Stimulated activated naive CD4-positive, alpha-beta T cell (primary cell): ENCODE measurements at regions not wholly inside any gene's neighbourhood (a gene's known extent, or its start where the extent isn't known, plus 50 kb on each side); places are given as distances from the start of the nearest gene placed in this dataset.

ENCODE experiments used
- DNase-seq, 6 experiments: peaks; one replicate each; lab custom pipeline; 2025; lab: John Stamatoyannopoulos, UW

DNA sequence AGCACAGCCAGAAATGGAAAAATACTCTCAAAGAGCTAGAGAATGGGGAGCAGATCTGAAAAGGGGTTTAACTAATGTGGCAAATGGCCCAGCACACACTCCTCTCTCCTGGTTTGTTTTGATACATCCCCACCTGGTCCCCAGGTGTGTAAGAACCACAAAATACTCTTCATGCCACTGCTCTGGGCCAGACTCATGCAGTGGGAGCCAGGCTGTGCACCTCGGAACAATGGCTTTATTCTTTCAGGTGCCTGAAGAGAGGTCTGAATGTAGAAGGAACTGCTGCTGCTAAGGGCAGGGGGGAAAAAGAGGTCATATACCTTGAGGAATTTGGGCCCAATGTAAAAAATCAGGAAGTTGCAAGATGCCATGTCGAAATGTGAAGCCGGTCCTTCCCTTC is 123.9 kb upstream of the ADAMTSL1 start:
- no peak for DNase-seq

DNA sequence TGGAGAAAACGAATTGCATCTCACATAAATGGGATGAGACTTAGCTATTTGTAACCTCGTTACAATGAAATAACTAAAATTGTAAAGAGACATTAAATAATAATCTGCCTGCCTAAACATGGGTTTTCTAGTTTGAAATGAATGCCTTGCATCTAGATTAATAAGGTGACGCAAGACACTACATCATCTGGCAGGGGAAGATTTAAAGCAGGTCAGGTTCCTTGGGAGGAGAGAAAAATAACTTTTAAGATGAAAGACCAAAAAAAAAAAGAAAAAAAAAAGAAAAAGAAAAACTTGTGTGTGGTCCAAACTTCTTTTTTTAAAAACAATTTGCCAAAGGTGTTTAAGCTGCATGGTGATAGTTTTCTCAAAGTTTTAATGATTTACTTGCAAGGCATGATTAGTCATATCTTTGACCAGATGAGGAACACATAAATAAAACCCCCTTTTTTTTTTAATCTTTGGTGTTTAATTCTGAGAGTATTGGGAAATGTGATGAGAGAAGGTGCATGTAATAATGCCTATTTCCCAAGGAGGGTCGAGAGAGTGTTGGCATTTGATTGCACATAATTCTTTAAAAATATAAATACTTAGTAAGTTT is 122.9 kb upstream of the ADAMTSL1 start:
- no peak for DNase-seq

DNA sequence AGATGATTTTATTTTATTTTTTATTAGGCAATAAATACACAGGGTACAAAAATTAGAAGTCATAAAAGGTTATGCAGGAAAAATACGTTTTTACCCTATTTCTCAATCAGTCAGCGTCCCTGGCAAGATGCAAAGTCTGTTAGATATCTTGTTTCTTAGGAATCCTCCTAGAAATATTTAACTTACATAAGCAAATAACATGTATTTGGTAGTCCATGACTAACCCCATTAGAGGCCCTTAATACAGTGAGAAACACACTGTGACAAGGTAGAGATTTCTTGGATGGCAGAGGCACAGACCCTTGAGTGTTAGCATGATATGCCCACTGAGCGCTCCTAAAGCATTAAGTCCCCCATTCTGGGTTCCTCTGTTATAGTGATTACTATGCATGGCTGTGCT is 121.2 kb upstream of the ADAMTSL1 start:
- no peak for DNase-seq

DNA sequence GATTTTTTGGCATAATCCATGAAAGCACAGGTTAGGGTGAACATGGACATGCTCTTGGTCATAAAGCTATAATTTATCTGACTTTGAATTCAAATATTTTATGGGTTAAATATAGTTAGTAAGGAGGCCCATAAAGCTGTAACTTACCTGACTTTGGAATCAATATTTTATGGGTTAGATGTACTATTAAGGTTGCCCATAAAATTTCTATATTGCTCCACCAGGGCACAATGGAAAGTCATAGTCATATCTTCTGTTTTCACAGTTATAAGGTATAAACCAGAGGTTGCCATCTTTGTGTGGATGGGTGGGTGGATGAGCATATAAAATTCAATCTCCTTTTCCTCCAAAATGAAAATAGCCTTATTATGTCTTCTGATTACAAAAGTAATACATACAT is 120.5 kb upstream of the ADAMTSL1 start:
- DNase-seq, result no peak

DNA sequence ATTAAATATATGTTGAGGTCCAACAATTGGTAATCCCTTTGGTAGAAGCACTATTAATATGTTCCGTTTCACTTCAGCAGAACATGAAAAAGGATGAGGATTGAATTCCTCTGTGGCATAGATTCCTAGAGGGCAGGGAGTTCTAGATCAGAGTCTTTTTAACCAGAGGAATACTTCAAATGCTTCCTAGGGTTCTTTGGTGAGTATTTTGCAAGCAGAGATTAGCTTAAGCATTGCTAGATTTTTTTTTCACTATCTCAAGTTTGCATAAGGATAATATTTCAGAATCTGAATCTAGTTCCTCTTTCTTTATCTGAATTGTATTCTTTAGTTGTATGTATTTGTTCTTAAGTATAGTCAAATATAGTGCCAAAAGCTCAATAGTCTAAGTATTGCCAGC is 116.6 kb upstream of the ADAMTSL1 start:
- DNase-seq, result no peak

DNA sequence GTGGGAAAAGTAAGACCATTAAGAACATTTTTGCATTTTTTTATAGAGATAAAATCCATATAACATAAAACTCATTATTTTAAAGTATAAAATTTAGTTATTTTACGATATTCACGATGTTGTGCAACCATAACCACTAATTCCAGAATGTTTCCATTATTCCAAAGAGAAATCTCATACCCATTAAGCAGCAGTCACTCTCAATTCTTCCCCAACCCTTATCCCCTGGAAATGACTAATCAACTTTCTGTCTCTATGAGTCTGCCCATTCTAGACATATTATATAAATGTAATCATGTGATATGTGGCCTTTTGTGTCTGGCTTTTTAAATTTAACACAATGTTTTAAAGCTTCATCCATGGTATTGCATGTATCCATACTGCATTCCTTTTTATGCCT is 115.6 kb upstream of the ADAMTSL1 start:
- DNase-seq, result no peak

DNA sequence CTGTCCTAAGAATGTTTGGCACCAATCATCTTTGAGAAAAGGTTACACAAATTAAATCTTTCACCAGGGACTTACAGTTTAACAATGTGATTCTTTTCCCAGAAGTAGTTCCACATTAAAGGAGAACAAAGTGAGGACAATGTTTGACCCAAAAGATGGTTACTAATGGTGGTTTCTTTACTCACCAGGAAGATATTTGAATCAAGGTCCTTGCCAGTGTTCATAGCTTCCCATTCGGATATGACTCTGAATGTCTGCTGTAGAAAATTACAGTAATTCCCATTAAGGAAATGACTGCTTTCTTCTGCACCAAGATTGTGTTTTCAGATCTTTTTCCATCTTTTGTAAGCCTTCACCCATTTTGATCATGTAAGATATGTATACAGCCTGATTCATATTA is 114.6 kb upstream of the ADAMTSL1 start:
- no peak for DNase-seq

DNA sequence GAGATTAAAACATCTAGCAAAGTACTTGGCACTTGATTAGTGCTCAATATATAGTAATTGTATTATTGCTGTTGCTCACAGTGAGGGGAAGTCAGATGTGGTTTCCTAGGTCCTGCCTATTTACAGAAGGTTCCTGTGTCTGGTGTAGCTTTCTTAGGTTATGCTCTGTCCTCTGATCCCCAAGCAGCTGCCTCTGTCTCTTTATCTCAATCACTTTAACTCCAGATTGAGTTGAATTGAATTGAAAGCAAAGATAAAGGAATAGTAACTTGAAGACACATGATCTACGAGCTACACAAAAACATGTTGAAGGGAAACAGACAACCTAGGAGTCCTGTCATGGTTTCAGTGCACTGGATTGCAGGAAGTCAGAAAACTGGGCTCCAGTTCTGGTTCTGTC is 113.9 kb upstream of the ADAMTSL1 start:
- no peak for DNase-seq

DNA sequence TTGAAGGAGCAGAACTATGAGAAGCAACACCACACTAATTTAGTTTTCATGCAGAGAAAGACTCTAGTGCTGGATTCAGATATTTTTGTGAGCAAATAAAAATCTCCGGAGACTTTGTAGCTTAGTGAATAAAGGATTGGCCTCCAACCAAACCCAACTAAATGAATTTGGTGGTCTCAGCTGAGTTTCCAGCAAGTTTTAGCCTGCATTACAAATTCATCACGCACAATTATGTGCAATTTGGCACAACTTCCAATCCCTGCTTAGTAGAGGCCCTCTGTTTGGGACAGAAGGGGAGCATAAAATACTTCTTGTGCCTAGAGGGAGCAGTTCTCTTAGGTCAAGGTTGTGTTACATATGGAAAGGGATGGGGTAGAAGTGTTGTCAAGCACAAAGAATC is 112.3 kb upstream of the ADAMTSL1 start:
- no peak for DNase-seq

DNA sequence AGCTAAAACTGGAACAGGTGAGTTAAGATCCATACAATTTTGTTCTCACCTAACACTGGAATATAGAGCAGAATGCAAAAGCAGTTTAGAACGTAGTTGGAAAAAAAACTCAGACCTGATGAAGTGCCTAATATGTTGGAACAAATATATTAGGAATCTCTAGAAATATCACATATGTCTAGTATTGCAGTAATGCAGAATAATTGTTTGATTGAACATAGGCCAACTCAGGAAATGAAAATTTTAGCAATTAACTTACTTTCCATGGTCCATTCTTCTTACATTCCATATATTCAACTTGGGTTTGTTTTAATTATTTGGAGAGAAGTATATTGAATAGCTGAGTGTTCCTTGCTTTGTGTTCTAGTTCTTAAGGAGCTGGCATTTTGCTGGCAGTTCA is 111.8 kb upstream of the ADAMTSL1 start:
- DNase-seq, result no peak

DNA sequence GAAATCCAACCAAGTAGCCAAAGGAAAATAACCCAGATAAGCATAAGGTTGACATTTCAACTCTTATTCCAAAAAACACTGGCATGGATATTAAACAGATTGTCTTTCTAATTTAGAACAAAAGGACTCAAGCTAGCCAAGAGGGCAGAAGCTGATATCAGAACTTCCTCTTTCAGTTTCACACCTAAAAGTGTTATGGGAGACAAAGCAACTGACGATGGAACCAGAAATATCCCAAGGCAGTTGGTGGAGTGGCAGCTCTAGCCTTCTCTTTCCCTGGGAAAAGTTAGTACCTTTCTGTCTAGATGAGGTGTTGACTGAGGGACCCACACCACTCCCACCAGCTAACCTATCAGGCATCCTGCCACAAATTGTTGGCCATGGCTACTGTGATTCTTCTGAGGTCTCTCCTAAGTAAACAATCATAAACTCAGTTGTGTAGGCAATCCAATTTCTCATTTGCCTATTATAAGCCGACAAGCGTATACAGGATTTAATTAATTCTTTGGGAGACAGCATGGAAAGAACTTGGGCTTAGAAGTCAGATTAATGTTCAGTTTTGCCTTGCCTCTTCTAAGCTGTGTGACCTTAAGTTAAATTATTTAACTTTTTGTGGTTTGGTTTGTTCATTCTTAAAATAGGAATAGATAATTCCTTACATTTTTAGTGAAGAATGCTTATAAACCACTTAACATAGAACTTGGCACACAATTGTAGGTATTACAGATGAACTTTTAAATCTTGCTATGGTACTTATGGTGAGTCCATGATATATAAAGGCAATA is 110.9 kb upstream of the ADAMTSL1 start:
- no peak for DNase-seq

DNA sequence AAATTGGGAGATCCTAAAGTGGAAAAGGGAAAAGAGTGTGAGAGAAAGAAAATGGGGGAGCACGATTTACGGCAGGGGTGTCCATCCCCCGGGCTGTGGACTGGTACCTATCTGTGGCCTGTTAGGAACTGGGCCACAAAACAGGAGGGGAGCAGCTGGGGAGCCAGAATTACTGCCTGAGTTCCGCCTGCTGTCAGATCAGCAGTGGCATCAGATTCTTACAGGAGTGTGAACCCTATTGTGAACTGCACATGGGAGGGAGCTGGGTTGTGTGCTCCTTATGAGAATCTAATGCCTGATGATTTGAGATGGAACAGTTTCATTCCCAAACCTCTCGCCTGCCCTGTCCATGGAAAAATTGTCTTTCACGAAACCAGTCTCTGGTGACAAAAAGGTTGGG is 108.3 kb upstream of the ADAMTSL1 start:
- no peak for DNase-seq

DNA sequence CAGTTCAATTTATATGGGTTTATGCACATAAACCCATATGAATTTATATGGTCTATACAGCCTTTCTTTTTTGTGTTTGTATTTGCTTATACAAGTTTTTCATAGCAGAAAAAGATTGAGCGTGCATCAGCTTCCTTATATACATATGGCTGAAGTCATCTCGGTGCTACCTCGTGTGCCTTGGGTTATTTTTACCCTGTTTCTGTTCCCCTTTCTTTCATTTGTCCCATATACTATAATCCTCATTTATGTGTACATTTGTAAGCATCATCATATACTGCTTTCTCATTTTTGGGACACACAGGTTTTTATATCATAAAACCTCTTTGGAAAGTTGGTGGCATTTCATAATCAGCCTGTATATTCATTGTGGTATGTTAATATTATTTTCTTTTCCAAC is 107.8 kb upstream of the ADAMTSL1 start:
- DNase-seq, result no peak

DNA sequence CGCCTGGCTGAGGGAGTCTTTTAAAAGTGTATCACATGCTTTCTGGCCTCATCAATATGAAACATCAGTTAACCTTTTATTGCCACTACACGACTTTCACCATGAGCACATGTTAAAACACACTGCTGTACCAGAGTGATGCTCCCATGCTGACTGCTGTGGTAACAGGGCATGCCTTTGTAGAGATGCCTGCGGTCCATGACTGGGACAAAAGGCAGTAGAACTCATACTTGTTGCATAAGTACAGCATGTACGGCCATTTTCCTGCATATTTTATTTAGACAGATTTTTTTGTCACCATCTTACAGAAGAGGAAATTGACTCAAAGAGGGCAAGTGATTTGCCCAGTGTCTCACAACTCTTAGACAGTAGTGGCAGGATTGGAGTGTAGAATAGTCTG is 105.7 kb upstream of the ADAMTSL1 start:
- DNase-seq, result no peak

DNA sequence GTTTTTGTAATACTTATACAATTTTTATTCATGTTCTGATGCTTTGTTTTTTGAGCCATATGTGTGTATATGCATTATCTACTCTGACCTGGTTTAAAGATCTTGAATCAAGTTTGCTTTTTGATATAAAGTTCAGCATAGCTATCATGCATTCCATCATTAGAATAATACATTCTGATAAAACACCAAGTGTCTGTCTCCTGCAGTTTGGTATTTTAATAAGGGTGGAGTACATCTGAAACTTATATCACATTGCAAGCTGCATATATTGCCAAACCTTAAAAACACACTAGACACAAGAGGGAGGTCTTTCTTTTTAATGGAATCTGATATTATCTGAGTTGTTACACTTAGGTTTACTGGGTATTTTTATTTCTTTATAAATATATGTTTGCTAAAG is 102.8 kb upstream of the ADAMTSL1 start:
- no peak for DNase-seq

DNA sequence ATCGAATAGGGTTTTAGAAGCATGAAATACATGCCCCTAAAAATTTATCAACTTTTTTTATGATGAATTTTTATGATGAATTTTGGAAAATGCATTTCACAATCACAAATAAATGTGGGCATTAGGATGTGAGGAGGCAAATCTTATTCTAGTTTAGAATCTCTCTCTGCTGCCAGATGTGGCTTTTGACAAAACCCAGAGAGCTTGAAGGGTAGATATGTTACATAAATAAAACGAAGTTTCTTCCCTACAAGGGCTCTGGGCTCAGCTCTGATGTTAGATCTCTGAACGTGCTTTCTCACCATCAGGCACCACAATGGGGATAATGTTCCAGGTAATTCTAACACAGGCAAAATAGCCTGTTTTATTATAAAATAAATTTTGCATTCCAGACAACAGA is 102.3 kb upstream of the ADAMTSL1 start:
- no peak for DNase-seq

DNA sequence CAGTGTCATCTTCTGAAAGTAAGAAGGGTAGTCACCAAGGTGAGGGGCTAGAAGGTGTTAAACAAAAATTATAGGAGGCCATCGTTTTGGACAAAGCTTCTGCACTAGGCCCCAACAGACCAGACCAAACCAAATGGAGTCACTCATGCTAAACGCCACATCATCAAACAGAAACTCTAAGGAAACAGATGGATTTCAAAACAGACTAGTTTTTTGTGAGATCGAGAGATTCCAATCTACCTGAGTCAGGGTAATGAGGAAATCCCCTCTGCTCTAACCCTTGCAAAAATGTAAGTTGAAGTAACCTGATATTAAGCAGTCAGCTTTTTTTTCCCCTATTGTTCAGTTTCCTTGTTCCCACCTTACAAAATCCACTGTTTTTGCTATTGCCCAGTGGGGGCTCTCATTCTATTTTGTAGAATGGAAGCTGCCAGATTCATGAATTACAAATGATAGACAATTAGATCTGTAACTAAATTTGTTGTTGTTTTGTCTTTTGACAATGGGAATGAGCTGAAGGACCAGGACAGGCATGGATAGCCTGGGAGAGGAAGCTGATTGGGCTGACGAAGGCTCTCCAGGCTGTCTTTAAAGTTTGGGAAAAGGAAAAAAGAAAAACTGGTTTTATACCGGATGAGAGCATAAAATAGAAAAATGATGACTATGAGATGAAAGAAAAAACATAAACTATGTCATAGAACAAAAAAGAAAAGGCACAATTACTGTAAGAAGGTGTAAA is 94.7 kb upstream of the ADAMTSL1 start:
- DNase-seq, result no peak

DNA sequence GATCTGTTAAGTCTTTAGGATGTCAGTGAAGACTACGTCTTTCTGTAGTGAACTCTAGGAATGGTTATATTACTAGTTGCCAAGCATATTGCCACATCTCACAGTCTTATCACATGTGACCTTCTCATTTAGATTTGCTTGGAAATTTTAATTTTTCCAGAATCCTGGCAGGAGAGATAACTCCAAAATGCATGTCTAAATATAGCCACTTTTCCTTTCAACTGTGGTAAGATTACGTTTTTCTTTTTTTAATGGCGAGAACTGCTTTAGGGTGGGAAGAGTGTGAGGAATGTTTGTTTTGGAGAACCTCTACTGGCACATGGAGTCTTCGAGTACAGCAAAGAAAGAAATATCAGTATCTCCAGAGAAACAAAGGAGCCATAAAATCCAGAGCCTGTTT is 91.7 kb upstream of the ADAMTSL1 start:
- no peak for DNase-seq

DNA sequence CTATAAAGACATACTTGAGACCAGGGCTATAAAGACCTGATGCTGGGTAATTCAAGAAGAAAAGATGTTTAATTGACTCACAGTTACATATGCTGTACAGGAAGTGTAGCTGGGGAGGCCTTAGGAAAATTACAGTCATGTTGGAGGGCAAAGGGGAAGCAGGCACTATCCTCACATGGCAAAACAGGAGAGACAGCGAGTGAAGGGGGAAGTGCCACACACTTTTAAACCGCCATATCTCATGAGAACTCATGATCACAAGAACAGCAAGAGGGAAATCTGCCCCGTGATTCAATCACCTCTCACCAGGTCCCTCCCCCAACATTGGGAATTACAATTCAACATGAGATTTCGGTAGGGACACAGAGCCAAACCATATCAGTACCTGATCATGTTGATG is 89.9 kb upstream of the ADAMTSL1 start:
- DNase-seq, result no peak

DNA sequence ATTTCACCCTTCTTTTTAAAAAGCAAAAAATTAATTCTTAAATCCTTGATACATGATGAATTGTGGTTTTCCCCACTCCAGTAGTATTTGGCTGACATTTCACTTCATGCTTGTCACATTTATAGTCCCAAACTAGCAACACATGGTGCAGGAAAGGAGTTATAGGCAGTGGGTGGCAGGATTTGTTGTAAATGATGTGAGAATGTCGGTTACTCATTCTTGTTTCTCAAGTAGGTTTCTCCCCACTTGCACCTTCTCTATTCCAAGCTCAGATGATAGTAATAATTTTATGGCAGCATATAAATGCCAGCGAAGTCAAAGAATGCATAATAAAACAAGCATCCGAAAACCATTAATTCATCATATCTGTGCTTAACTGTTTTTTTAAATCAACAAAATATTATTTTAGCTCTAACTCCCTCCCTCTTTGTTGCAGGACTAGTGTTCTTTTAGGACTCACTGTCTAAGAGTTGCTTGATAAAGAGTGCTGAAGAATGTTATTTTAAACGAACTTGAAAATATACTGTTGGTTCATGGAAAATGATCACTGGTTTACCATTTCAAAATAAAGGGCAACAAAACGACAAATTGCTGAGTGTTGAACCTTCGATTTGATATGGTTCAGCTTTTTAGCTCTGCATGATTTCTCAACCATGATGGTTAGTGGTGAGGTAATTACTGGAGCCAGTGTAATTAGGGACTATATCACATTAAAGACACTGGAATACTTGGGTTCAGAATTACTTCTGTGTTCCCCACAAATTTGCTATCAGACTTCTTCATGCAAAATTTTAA is 88.1 kb upstream of the ADAMTSL1 start:
- no peak for DNase-seq

DNA sequence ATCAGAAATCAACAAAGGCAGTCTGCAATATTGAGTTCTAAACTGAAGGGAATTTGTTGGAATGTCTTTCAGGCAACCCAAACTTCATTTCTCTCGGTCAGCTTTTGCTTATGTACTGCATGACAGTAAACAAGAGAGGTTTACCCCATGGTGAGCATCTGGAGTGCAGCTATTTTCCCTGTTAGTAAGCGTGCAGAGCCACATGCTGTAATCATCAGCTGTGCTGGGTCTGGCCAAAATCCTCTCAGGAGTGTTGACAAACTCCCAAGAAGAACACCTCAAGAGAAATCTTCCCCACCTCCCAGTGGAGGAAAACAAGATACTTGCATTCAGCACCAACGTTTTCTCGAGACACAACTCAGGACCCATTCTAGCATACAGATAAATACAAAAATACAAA is 83.6 kb upstream of the ADAMTSL1 start:
- no peak for DNase-seq

DNA sequence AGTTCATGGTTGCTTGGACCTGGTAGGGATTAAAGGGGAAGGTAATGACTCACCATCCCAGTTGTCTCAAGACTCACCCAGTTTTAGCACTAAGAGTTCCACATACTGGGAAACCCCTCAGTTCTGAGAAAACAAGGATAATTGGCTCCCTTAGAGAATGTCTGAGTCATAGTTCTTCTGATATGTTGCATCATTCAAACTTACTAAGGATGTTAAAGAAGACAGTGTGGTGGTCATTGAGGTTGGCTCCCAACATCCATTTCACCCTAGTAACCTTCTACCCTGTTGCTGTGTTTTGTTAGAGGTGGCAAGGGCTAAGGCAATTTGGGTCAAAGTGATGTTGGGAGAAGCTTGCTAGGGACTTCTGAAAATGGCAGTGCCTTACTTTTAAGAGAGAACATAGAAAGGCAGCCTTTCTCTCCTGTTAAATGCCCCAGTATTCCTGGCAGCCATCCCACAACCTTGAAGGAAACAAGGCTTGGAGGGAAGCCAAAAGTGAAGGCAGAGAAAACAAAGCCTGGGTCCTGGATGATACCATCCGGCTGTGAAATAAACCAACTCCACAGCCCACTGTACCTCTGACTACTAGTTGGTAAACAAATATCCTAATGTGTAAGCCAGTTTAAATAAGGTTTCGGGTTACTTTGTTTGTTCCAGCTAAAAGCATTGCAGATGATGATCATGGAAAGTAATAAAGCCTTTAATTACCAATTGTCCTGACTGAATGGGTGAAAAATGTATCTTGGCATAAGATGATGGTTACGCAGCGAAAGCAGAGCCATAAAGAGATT is 80.4 kb upstream of the ADAMTSL1 start:
- no peak for DNase-seq
